CD4-positive, alpha-beta memory T cell (primary cell): ENCODE measurements at regions not wholly inside any gene's neighbourhood (a gene's known extent, or its start where the extent isn't known, plus 50 kb on each side); places are given as distances from the start of the nearest gene placed in this dataset.
A peak's percentile ranks its signal among the peaks of the same experiment; 100 is the strongest.

Source experiments
- CTCF ChIA-PET: fragments of 350-600 bp; sonication (Branson Sonifier 250); formaldehyde crosslinking; loops from one replicate; lab custom pipeline; 2021; ENCODE audit warnings: inconsistent platforms; ENCODE audit not compliant: partially characterized antibody; lab: Charles Lee
- POLR2A ChIA-PET: fragments of 350-600 bp; sonication (Branson Sonifier 250); formaldehyde crosslinking; loops from one replicate; lab custom pipeline; 2021; ENCODE audit not compliant: partially characterized antibody; lab: Charles Lee
- DNase-seq, 5 donors: peaks; one replicate each; pipeline versions ENCODE4 v3.0.0 to v3.0.0-alpha.2; 2020 to 2022; ENCODE audit warnings: mixed read lengths in 1 of 5
- H3K27ac ChIP-seq: one replicate; pipeline ENCODE4 v1.7.0; 2013; ENCODE audit warnings: low read depth, low read length
- H3K27me3 ChIP-seq: 2 replicates; pipeline ENCODE4 v1.7.0; 2013; ENCODE audit warnings: mild to moderate bottlenecking, low read length, moderate library complexity; ENCODE audit not compliant: insufficient read depth
- H3K36me3 ChIP-seq: 2 replicates; pipeline ENCODE4 v1.7.0; 2013; ENCODE audit warnings: mild to moderate bottlenecking, low read length, moderate library complexity; ENCODE audit not compliant: insufficient read depth
- H3K4me1 ChIP-seq: 2 replicates; pipeline ENCODE4 v1.7.0; 2013; ENCODE audit warnings: mild to moderate bottlenecking, low read length, moderate library complexity; ENCODE audit not compliant: insufficient read depth
- H3K4me3 ChIP-seq, 2 donors: one replicate each; pipeline ENCODE4 v1.7.0; 2013; ENCODE audit warnings: low read length in 2 of 2, mild to moderate bottlenecking in 1 of 2
- H3K9me3 ChIP-seq, 2 donors: one replicate each; pipeline ENCODE4 v1.7.0; 2013; ENCODE audit warnings: low read length in 2 of 2, control low read depth in 1 of 2; ENCODE audit not compliant: control insufficient read depth in 1 of 2
- H3K27ac Mint-ChIP-seq, 7 donors: one replicate each; pipeline ENCODE4 v1.8.0; 2020 to 2021; ENCODE audit warnings: mixed read lengths in 7 of 7, mild to moderate bottlenecking in 6 of 7, inconsistent platforms in 3 of 7, moderate library complexity in 3 of 7
- H3K27me3 Mint-ChIP-seq, 2 donors: one replicate each; pipeline ENCODE4 v1.8.0; 2020 to 2021; ENCODE audit warnings: mixed read lengths in 2 of 2
- H3K36me3 Mint-ChIP-seq, 2 donors: one replicate each; pipeline ENCODE4 v1.8.0; 2020 to 2021; ENCODE audit warnings: mixed read lengths in 2 of 2, inconsistent platforms in 1 of 2, mild to moderate bottlenecking in 1 of 2
- H3K4me1 Mint-ChIP-seq, 4 donors: one replicate each; pipeline ENCODE4 v1.8.0; 2020 to 2021; ENCODE audit warnings: mixed read lengths in 4 of 4, mild to moderate bottlenecking in 1 of 4
- H3K4me3 Mint-ChIP-seq, 8 donors: one replicate each; pipeline ENCODE4 v1.8.0; 2020 to 2021; ENCODE audit warnings: mixed read lengths in 8 of 8, mild to moderate bottlenecking in 7 of 8, moderate library complexity in 6 of 8, inconsistent platforms in 3 of 8
- H3K9me3 Mint-ChIP-seq, 8 donors: one replicate each; pipeline ENCODE4 v1.8.0; 2020 to 2021; ENCODE audit warnings: mixed read lengths in 8 of 8, mild to moderate bottlenecking in 5 of 8, inconsistent platforms in 3 of 8, moderate library complexity in 1 of 8
- intact Hi-C: fragments of 100-400 bp; cut with micrococcal nuclease; formaldehyde crosslinking; loops from one replicate; pipeline ENCODE4 v1.15.1; 2023

DNA sequence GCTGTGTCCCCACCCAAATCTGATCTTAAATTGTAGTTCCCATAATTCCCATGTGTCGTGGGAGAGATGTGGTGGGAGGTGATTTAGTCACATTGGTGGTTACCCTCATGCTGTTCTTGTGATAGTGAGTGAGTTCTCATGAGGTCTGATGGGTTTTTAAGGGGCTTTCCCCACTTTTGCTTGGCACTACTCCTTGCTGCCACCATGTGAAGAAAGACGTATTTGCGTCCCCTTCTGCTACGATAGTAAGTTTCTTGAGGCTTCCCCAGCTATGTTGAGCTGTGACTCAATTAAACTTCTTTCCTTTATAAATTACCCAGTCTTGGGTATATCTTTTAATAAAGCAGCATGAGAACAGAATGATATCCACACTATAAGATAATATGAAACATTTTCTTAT lies 1023.4 kb downstream of the TLE4 start:
- H3K4me1 Mint-ChIP-seq = no peaks in the 10 kb centered on the region
- no peak overlapping the region for H3K27ac ChIP-seq
- no peaks in the 10 kb centered on the region for H3K27me3 ChIP-seq
- CTCF ChIA-PET = no interaction called here
- no peaks in the 10 kb centered on the region for H3K9me3 ChIP-seq
- H3K9me3 Mint-ChIP-seq = peaks cover 0 to 15% (median 7%) of the 10 kb centered on the region in 8 donors
- POLR2A ChIA-PET = no interaction called here
- H3K4me3 Mint-ChIP-seq = no peak overlapping the region
- no peak overlapping the region for H3K27ac Mint-ChIP-seq
- H3K4me3 ChIP-seq = no peak overlapping the region
- H3K36me3 ChIP-seq = no peaks in the 10 kb centered on the region
- no peaks in the 10 kb centered on the region for H3K36me3 Mint-ChIP-seq
- no peak for DNase-seq
- intact Hi-C loops = no loop called here
- no peaks in the 10 kb centered on the region for H3K27me3 Mint-ChIP-seq
- no peaks in the 10 kb centered on the region for H3K4me1 ChIP-seq

DNA sequence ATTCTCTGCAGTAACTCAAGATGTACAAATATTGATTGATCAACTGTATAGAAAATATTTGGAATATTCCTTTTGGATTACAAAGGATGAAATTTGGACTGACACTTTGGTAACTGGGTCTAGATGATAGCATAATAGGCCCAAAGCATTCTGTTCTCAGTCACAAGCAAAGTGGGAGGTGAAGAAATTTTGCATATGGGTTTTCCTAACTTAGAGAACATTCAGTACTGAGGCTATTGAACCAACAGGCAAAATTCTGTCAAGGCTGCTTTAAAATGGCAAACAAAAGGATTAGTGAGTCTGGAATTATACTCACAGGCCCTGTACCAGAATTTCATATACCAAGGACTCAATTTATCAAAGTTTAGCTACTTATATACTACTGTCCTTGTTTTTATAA lies 1020.6 kb downstream of the TLE4 start:
- H3K27ac ChIP-seq = no peak overlapping the region
- POLR2A ChIA-PET = no interaction called here
- intact Hi-C loops = no loop called here
- H3K9me3 ChIP-seq = no peaks in the 10 kb centered on the region
- CTCF ChIA-PET = no interaction called here
- Mint-ChIP-seq H3K27ac (no peak overlapping the region), H3K4me1 (no peaks in the 10 kb centered on the region), H3K4me3 (no peak overlapping the region), H3K36me3 (no peaks in the 10 kb centered on the region), H3K9me3 (peaks cover 0 to 13% (median 6%) of the 10 kb centered on the region in 8 donors), H3K27me3 (no peaks in the 10 kb centered on the region)
- no peak overlapping the region for H3K4me3 ChIP-seq
- H3K36me3 ChIP-seq = no peaks in the 10 kb centered on the region
- DNase-seq = no peak
- H3K27me3 ChIP-seq = no peaks in the 10 kb centered on the region
- no peaks in the 10 kb centered on the region for H3K4me1 ChIP-seq

DNA sequence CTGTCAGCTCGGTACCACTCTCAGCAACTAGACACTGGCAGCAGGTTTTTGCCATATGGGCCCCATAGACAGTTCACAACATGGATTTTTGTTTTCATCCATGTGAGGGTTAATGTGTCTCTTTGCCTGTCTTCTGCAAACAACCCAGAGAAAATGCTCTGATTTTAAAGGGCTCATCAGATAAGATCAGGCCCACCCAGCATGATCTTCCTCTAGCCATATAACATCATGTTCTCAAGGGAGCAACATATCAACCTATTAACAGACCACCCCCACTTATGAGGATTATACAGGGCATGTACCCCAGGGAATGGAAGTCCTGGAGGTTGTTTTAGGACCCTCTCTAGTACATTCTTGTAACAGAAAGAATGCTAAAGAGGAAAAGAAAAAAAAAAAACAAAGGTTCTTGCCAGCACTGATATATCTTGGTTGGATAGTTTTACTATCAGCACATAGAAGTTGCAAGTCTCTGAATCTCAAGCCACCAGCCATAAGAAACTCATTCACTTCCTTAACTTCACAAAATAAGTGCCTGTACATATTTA lies 1015.1 kb downstream of the TLE4 start:
- Mint-ChIP-seq H3K9me3 (peaks cover 0 to 7% (median 3%) of the 10 kb centered on the region in 8 donors), H3K4me1 (no peaks in the 10 kb centered on the region), H3K36me3 (no peaks in the 10 kb centered on the region), H3K4me3 (no peak overlapping the region), H3K27me3 (no peaks in the 10 kb centered on the region), H3K27ac (no peak overlapping the region)
- H3K4me3 ChIP-seq = no peak overlapping the region
- H3K4me1 ChIP-seq = no peaks in the 10 kb centered on the region
- no peaks in the 10 kb centered on the region for H3K9me3 ChIP-seq
- H3K36me3 ChIP-seq = no peaks in the 10 kb centered on the region
- ChIA-PET CTCF (no interaction called here), POLR2A (no interaction called here)
- intact Hi-C loops = no loop called here
- no peaks in the 10 kb centered on the region for H3K27me3 ChIP-seq
- no peak for DNase-seq
- H3K27ac ChIP-seq = no peak overlapping the region

DNA sequence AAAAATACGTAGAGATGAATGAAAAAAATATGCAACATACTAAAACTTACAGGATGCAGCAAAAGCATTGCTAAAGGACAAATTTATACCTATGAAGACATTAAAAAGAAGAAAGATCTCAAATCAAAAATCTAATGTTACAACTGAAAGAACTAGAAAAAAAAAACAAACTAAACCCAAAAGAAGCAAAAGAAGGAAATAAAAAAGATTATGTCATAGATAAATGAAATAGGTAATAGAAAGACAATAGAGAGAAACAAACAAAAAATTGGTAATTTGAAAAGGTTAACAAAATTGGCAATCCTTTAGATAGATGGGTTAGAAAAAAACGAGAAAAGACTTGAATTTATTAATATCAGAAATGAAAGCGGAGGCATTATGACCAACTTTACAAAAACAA lies 1000.2 kb downstream of the TLE4 start:
- H3K9me3 ChIP-seq = no peaks in the 10 kb centered on the region
- Mint-ChIP-seq H3K4me3 (no peak overlapping the region), H3K9me3 (peaks cover 2 to 50% (median 19%) of the 10 kb centered on the region in 8 donors), H3K36me3 (peaks cover 0 to 2% of the 10 kb centered on the region in 2 donors), H3K27me3 (no peaks in the 10 kb centered on the region), H3K4me1 (no peaks in the 10 kb centered on the region), H3K27ac (peak overlapping the region in 1 of 7 donors; percentile 5)
- no peak overlapping the region for H3K4me3 ChIP-seq
- POLR2A ChIA-PET = no interaction called here
- H3K4me1 ChIP-seq = no peaks in the 10 kb centered on the region
- CTCF ChIA-PET = no interaction called here
- H3K27ac ChIP-seq = no peak overlapping the region
- H3K36me3 ChIP-seq = no peaks in the 10 kb centered on the region
- intact Hi-C loops = no loop called here
- H3K27me3 ChIP-seq = no peaks in the 10 kb centered on the region
- DNase-seq = no peak

DNA sequence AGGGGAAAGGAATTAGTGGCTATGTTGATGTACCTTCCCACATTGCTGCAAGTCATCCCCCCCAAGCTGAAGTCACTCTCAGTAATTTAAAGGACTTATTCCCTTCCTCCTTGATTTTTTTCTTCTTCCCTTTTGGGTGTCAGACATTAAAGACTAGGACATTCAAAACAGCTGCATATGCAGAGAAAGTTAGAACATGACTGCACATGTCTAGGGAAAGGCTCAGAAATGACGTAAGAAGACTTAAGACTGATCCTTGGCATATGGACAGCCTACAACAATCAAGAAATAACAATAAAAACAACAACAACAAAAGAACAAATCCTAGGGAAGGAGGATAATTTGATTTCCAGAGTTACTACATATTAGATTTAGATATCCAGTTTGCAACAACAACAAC lies 997.5 kb downstream of the TLE4 start:
- no peak for DNase-seq
- Histone ChIP-seq H3K27ac (no peak overlapping the region), H3K9me3 (no peaks in the 10 kb centered on the region), H3K4me1 (no peaks in the 10 kb centered on the region), H3K36me3 (no peaks in the 10 kb centered on the region), H3K27me3 (no peaks in the 10 kb centered on the region), H3K4me3 (no peak overlapping the region)
- peaks cover 0 to 2% of the 10 kb centered on the region in 2 donors for H3K36me3 Mint-ChIP-seq
- no peaks in the 10 kb centered on the region for H3K27me3 Mint-ChIP-seq
- no peak overlapping the region for H3K27ac Mint-ChIP-seq
- ChIA-PET CTCF (no interaction called here), POLR2A (no interaction called here)
- H3K4me1 Mint-ChIP-seq = no peaks in the 10 kb centered on the region
- intact Hi-C loops = no loop called here
- peaks cover 0 to 34% (median 16%) of the 10 kb centered on the region in 8 donors for H3K9me3 Mint-ChIP-seq
- no peak overlapping the region for H3K4me3 Mint-ChIP-seq

DNA sequence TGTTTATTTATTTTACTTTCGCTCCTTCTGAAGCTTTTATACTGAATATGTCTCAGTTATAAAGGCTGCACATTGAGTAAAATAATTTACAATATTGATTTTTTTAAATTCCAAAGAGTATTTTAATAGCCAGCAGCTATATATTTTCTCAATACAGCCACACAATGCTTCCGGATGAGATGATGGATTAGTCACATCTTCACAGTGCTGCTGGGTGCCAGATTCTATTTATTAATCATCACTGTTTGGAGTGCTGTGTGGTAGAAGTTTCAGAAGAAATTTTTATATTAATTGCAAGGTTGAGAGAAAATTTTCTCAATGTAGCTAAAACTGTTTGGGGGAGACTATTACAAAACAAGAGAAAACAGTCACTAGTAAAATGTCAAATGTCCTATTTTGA lies 989.8 kb downstream of the TLE4 start:
- Mint-ChIP-seq H3K4me3 (no peak overlapping the region), H3K9me3 (peaks cover 0 to 11% (median under 1%) of the 10 kb centered on the region in 8 donors), H3K27ac (no peak overlapping the region), H3K36me3 (no peaks in the 10 kb centered on the region), H3K4me1 (no peaks in the 10 kb centered on the region), H3K27me3 (no peaks in the 10 kb centered on the region)
- Histone ChIP-seq H3K4me3 (no peak overlapping the region), H3K4me1 (no peaks in the 10 kb centered on the region), H3K9me3 (no peaks in the 10 kb centered on the region), H3K27me3 (no peaks in the 10 kb centered on the region), H3K27ac (no peak overlapping the region), H3K36me3 (no peaks in the 10 kb centered on the region)
- ChIA-PET CTCF (no interaction called here), POLR2A (no interaction called here)
- intact Hi-C loops = no loop called here
- no peak for DNase-seq

DNA sequence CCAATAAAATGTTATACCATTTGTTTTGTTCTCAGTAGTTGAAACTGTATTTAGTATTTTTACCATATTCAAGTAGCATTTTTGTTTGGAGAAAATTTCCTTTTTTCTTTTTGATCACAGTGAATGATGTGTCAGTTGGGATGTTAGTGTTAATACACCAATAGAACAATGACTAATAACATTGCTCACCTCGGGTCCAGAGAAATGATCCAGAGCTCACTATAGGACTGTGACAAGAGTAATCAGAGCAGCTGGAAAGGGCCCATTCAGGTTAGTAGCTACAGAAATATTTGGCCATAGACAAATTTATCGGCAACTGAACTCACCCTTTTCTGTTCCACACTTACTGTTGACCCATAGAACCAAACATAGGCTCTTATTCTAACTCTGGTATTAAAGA lies 989.2 kb downstream of the TLE4 start:
- H3K4me3 Mint-ChIP-seq = no peak overlapping the region
- H3K4me1 ChIP-seq = no peaks in the 10 kb centered on the region
- intact Hi-C loops = no loop called here
- H3K4me3 ChIP-seq = no peak overlapping the region
- ChIA-PET CTCF (no interaction called here), POLR2A (no interaction called here)
- H3K4me1 Mint-ChIP-seq = no peaks in the 10 kb centered on the region
- no peak overlapping the region for H3K27ac Mint-ChIP-seq
- peaks cover 0 to 11% (median under 1%) of the 10 kb centered on the region in 8 donors for H3K9me3 Mint-ChIP-seq
- no peak for DNase-seq
- no peaks in the 10 kb centered on the region for H3K36me3 Mint-ChIP-seq
- H3K27me3 ChIP-seq = no peaks in the 10 kb centered on the region
- no peaks in the 10 kb centered on the region for H3K27me3 Mint-ChIP-seq
- no peaks in the 10 kb centered on the region for H3K9me3 ChIP-seq
- no peaks in the 10 kb centered on the region for H3K36me3 ChIP-seq
- H3K27ac ChIP-seq = no peak overlapping the region

DNA sequence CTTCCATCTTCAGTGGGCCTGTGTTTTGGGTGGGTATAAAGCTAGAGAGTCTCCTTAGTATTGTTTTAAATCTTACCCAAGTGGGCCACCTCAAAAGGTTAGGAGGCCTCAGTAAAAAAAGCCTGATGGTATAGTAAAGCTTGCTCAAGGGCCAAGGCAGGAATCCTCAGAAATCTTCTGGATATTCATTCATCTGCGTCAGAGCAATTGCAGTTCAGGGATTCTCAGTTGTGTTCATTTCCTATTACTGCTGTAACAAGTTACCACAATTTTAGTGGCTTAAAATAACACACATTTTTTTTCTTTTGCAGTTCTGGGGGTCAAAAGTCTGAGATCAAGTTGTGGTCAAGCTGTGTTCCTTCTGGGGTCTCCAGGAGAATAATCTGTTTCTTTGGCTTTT lies 985.5 kb downstream of the TLE4 start:
- ChIA-PET POLR2A (no interaction called here), CTCF (no interaction called here)
- Histone ChIP-seq H3K36me3 (no peaks in the 10 kb centered on the region), H3K9me3 (no peaks in the 10 kb centered on the region), H3K27me3 (no peaks in the 10 kb centered on the region), H3K27ac (no peak overlapping the region), H3K4me1 (no peaks in the 10 kb centered on the region), H3K4me3 (no peak overlapping the region)
- Mint-ChIP-seq H3K4me3 (no peak overlapping the region), H3K4me1 (no peaks in the 10 kb centered on the region), H3K36me3 (no peaks in the 10 kb centered on the region), H3K27me3 (no peaks in the 10 kb centered on the region), H3K9me3 (peaks cover 0 to 8% (median under 1%) of the 10 kb centered on the region in 8 donors), H3K27ac (no peak overlapping the region)
- intact Hi-C loops = no loop called here
- no peak for DNase-seq
